B cell (primary cell): ENCODE measurements at regions not wholly inside any gene's neighbourhood (a gene's known extent, or its start where the extent isn't known, plus 50 kb on each side); places are given as distances from the start of the nearest gene placed in this dataset.

Experiments used
- CTCF ChIP-seq: fragments of 200-600 bp; IDR thresholded peaks from one replicate; pipeline ENCODE4 v1.8.0; 2022; ENCODE audit warnings: antibody characterized with exemption, mild to moderate bottlenecking
- EZH2 ChIP-seq: IDR thresholded peaks from 2 replicates; pipeline ENCODE4 v1.6.1; 2012; ENCODE audit warnings: borderline replicate concordance, low read depth, mild to moderate bottlenecking, moderate library complexity, low read length; ENCODE audit not compliant: insufficient read depth, poor library complexity, severe bottlenecking

GRCh38 chrX:114272096-114272686, 311.7 kb upstream of the HTR2C start:
- no peak for TF ChIP-seq CTCF
- TF ChIP-seq EZH2, result no peak
